ENCODE measurements at regions not wholly inside any gene's neighbourhood (a gene's known extent, or its start where the extent isn't known, plus 50 kb on each side); places are given as distances from the start of the nearest gene placed in this dataset.

- DNase-seq (ENCODE audit: low read depth in 2 of 3, low spot score in 2 of 3) = no peak
Observed at GRCh38 chr2:57544624-57545023, 502.0 kb upstream of the VRK2 start.

- DNase-seq (ENCODE audit: low read depth in 2 of 3, low spot score in 2 of 3) = no peak
Observed at GRCh38 chr2:57546478-57546877, 500.1 kb upstream of the VRK2 start.

- DNase-seq (ENCODE audit: low read depth in 2 of 3, low spot score in 2 of 3) = peak in 2 of 3 donors; percentile 22 to 45
Observed at GRCh38 chr2:57549642-57550102, 496.9 kb upstream of the VRK2 start.

- no peak for DNase-seq (ENCODE audit: low read depth in 2 of 3, low spot score in 2 of 3)
Observed at GRCh38 chr2:57550912-57551311, 495.7 kb upstream of the VRK2 start.

GRCh38 chr2:57552885-57553284 is 493.7 kb upstream of the VRK2 start:
- no peak for DNase-seq (ENCODE audit: low read depth in 2 of 3, low spot score in 2 of 3)

GRCh38 chr2:57554348-57554747 is 492.3 kb upstream of the VRK2 start:
- no peak for DNase-seq (ENCODE audit: low read depth in 2 of 3, low spot score in 2 of 3)

GRCh38 chr2:57558312-57558711 is 488.3 kb upstream of the VRK2 start:
- no peak for DNase-seq (ENCODE audit: low read depth in 2 of 3, low spot score in 2 of 3)

GRCh38 chr2:57562495-57562894 is 484.1 kb upstream of the VRK2 start:
- DNase-seq (ENCODE audit: low read depth in 2 of 3, low spot score in 2 of 3) = no peak

- no peak for DNase-seq (ENCODE audit: low read depth in 2 of 3, low spot score in 2 of 3)
Observed at GRCh38 chr2:57563015-57563414, 483.6 kb upstream of the VRK2 start.

GRCh38 chr2:57567245-57567644 is 479.4 kb upstream of the VRK2 start:
- no peak for DNase-seq (ENCODE audit: low read depth in 2 of 3, low spot score in 2 of 3)

GRCh38 chr2:57569396-57569795 is 477.2 kb upstream of the VRK2 start:
- DNase-seq (ENCODE audit: low read depth in 2 of 3, low spot score in 2 of 3) = no peak

GRCh38 chr2:57570961-57571360 is 475.6 kb upstream of the VRK2 start:
- no peak for DNase-seq (ENCODE audit: low read depth in 2 of 3, low spot score in 2 of 3)

- DNase-seq (ENCODE audit: low read depth in 2 of 3, low spot score in 2 of 3) = no peak
Observed at GRCh38 chr2:57575700-57576268, 470.8 kb upstream of the VRK2 start.

GRCh38 chr2:57576983-57577382 is 469.6 kb upstream of the VRK2 start:
- DNase-seq (ENCODE audit: low read depth in 2 of 3, low spot score in 2 of 3) = no peak

GRCh38 chr2:57597940-57598339 is 448.7 kb upstream of the VRK2 start:
- peak in 1 of 3 donors; percentile 10 for DNase-seq (ENCODE audit: low read depth in 2 of 3, low spot score in 2 of 3)

- peak in 2 of 3 donors; percentile 35 to 70 for DNase-seq (ENCODE audit: low read depth in 2 of 3, low spot score in 2 of 3)
Observed at GRCh38 chr2:57598551-57598950, 448.1 kb upstream of the VRK2 start.

GRCh38 chr2:57602733-57603132 is 443.9 kb upstream of the VRK2 start:
- peak in 1 of 3 donors; percentile 15 for DNase-seq (ENCODE audit: low read depth in 2 of 3, low spot score in 2 of 3)

- no peak for DNase-seq (ENCODE audit: low read depth in 2 of 3, low spot score in 2 of 3)
Observed at GRCh38 chr2:57614988-57615387, 431.6 kb upstream of the VRK2 start.

- DNase-seq (ENCODE audit: low read depth in 2 of 3, low spot score in 2 of 3) = no peak
Observed at GRCh38 chr2:57615855-57616556, 430.6 kb upstream of the VRK2 start.

GRCh38 chr2:57617318-57617717 is 429.3 kb upstream of the VRK2 start:
- DNase-seq (ENCODE audit: low read depth in 2 of 3, low spot score in 2 of 3) = peak in 1 of 3 donors; percentile 5

- DNase-seq (ENCODE audit: low read depth in 2 of 3, low spot score in 2 of 3) = no peak
Observed at GRCh38 chr2:57621122-57621663, 425.4 kb upstream of the VRK2 start.

GRCh38 chr2:57622009-57622408 is 424.6 kb upstream of the VRK2 start:
- DNase-seq (ENCODE audit: low read depth in 2 of 3, low spot score in 2 of 3) = no peak

Measured in hematopoietic multipotent progenitor cell (in vitro differentiated cells).